NB4 (cell line): ENCODE measurements at regions not wholly inside any gene's neighbourhood (a gene's known extent, or its start where the extent isn't known, plus 50 kb on each side); places are given as distances from the start of the nearest gene placed in this dataset.

Experiments
- MYC ChIP-seq: IDR thresholded peaks from 2 replicates; pipeline ENCODE4 v1.6.1; 2011; ENCODE audit warnings: low read depth, low read length
- POLR2A ChIP-seq: IDR thresholded peaks from 2 replicates; pipeline ENCODE4 v1.6.1; 2011; ENCODE audit warnings: mild to moderate bottlenecking; ENCODE audit not compliant: insufficient read length; ENCODE audit errors: extremely low read depth
- TF ChIP-seq, protein P1 (sequence below): IDR thresholded peaks from one replicate; pipeline ENCODE4 v1.5.1; 2012; ENCODE audit warnings: low read depth, low read length

DNA sequence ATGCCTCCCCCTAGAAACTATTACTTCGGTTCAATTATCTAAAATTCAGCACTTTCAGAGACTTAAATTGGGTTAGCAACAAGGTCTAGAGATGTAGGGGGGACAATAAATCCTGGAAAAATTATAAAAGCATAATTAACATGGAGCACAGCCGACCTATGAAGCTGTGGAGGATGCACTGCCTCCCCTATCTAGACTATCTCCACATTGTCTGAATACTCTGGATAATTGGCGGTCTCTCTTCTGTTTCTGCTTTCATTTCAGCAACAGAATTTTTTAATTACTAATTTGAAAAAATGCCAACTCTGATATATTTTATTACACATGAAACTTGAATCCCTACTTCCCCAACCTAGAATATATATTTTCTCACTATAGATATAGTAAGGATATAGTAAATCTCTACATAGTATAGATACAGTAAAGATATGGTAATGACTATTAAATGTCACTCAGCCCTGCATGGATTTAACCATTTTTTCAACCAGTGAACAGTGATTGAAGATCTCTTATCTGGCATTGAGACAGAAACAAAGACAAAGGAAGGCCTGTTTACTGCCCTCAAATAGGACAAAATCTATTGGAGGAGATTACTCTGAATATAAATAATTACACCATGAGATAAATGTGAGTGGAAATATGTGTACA, 157.6 kb downstream of the BLID start:
- TF ChIP-seq, protein P1, sequence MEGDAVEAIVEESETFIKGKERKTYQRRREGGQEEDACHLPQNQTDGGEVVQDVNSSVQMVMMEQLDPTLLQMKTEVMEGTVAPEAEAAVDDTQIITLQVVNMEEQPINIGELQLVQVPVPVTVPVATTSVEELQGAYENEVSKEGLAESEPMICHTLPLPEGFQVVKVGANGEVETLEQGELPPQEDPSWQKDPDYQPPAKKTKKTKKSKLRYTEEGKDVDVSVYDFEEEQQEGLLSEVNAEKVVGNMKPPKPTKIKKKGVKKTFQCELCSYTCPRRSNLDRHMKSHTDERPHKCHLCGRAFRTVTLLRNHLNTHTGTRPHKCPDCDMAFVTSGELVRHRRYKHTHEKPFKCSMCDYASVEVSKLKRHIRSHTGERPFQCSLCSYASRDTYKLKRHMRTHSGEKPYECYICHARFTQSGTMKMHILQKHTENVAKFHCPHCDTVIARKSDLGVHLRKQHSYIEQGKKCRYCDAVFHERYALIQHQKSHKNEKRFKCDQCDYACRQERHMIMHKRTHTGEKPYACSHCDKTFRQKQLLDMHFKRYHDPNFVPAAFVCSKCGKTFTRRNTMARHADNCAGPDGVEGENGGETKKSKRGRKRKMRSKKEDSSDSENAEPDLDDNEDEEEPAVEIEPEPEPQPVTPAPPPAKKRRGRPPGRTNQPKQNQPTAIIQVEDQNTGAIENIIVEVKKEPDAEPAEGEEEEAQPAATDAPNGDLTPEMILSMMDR, result no peak
- TF ChIP-seq MYC, result no peak
- no peak for TF ChIP-seq POLR2A
